Esophagus squamous epithelium (tissue), 5 donors: ENCODE measurements at regions not wholly inside any gene's neighbourhood (a gene's known extent, or its start where the extent isn't known, plus 50 kb on each side); places are given as distances from the start of the nearest gene placed in this dataset.
"Not testable (repeated sequence)": the region's sequence is repeated elsewhere in the genome, so short reads cannot be mapped to it uniquely, and the experiment has no call there.

Experiments
- DNase-seq: peaks from one replicate; lab custom pipeline; 2025; lab: John Stamatoyannopoulos, UW
- H3K27ac ChIP-seq, 4 donors: fragments of 200-600 bp; sonication (generic); one replicate each; pipeline ENCODE4 v1.5.1; 2016 to 2019; ENCODE audit warnings: mild to moderate bottlenecking in 1 of 4
- H3K27me3 ChIP-seq, 4 donors: fragments of 200-600 bp; sonication (generic); 1 replicate in 3 of 4; 2 replicates in 1 of 4; pipeline versions ENCODE4 v1.5.1 to v1.6.0; 2017 to 2021; ENCODE audit warnings: antibody characterized with exemption in 1 of 4
- H3K36me3 ChIP-seq, 3 donors: fragments of 200-600 bp; sonication (generic); one replicate each; pipeline ENCODE4 v1.5.1; 2016 to 2019
- H3K4me1 ChIP-seq, 3 donors: fragments of 200-600 bp; sonication (generic); one replicate each; pipeline ENCODE4 v1.5.1; 2017 to 2019
- H3K4me3 ChIP-seq, 4 donors: fragments of 200-600 bp; sonication (generic); 1 replicate in 3 of 4; 2 replicates in 1 of 4; pipeline ENCODE4 v1.5.1; 2016 to 2019; ENCODE audit warnings: mild to moderate bottlenecking in 2 of 4, moderate library complexity in 1 of 4
- H3K9me3 ChIP-seq, 3 donors: fragments of 200-600 bp; sonication (generic); one replicate each; pipeline ENCODE4 v1.5.1; 2016 to 2019
- CTCF ChIP-seq, 6 experiments: fragments of 450-650 bp in 4 of 6; fragments of 200-600 bp in 2 of 6; sonication (generic) in 2 of 6; IDR thresholded peaks; one replicate each; pipeline ENCODE4 v1.5.1; 2016 to 2019; ENCODE audit warnings: antibody characterized with exemption in 6 of 6, mild to moderate bottlenecking in 4 of 6, moderate library complexity in 4 of 6
- POLR2A ChIP-seq, 4 donors: fragments of 450-650 bp; IDR thresholded peaks; one replicate each; pipeline ENCODE4 v1.6.1; 2017; ENCODE audit warnings: antibody characterized with exemption in 4 of 4, mild to moderate bottlenecking in 4 of 4, moderate library complexity in 3 of 4
- WGBS, 2 donors: methylation state at CpG; one replicate each; pipeline ENCODE4 v1.1.5; 2018; 5-methylcytosine and 5-hydroxymethylcytosine counted together
- intact Hi-C: fragments of 100-400 bp; cut with DNase I; formaldehyde crosslinking; loops from one replicate; pipeline ENCODE4 v1.15.0; 2022
- donor health status: DM: yes; HTN: yes; CAD: no.

GRCh38 chr16:65744401-65744800, 622.1 kb upstream of the CDH5 start:
- 75% methylated on average over 2 of the region's 2 CpGs; no CpG with 5 or more reads in 1 of the 2 donors for WGBS, 2 donors
- H3K27ac ChIP-seq: no peak overlapping the region
- H3K27me3 ChIP-seq: no peaks in the 10 kb centered on the region
- H3K4me1 ChIP-seq: no peaks in the 10 kb centered on the region
- no peak overlapping the region for H3K4me3 ChIP-seq
- no peaks in the 10 kb centered on the region for H3K9me3 ChIP-seq
- no peak for DNase-seq
- H3K36me3 ChIP-seq: no peaks in the 10 kb centered on the region
- intact Hi-C loops: no loop called here
- no peak for TF ChIP-seq CTCF (IDR thresholded peaks at IDR 0.05)
- no peak for TF ChIP-seq POLR2A (IDR thresholded peaks at IDR 0.05)

- Histone ChIP-seq H3K27me3 (no peaks in the 10 kb centered on the region), H3K4me3 (no peak overlapping the region), H3K27ac (no peak overlapping the region), H3K36me3 (no peaks in the 10 kb centered on the region), H3K9me3 (no peaks in the 10 kb centered on the region), H3K4me1 (no peaks in the 10 kb centered on the region)
- TF ChIP-seq POLR2A (IDR thresholded peaks at IDR 0.05) (no peak), CTCF (IDR thresholded peaks at IDR 0.05) (no peak)
- DNase-seq: no peak
- intact Hi-C loops: no loop called here
- 69 to 88% methylated on average over 2 to 3 of the region's 3 CpGs for WGBS, 2 donors
Observed at GRCh38 chr16:65743558-65743957, 621.7 kb upstream of the CDH11 start.

- DNase-seq: no peak
- TF ChIP-seq CTCF (IDR thresholded peaks at IDR 0.05) (no peak), POLR2A (IDR thresholded peaks at IDR 0.05) (no peak)
- intact Hi-C loops: no loop called here
Observed at GRCh38 chr16:65740711-65741110, 618.8 kb upstream of the CDH11 start.

GRCh38 chr16:65739518-65739917, 617.7 kb upstream of the CDH11 start:
- Histone ChIP-seq H3K27me3 (no peaks in the 10 kb centered on the region), H3K36me3 (no peaks in the 10 kb centered on the region), H3K9me3 (no peaks in the 10 kb centered on the region), H3K4me3 (no peak overlapping the region), H3K27ac (no peak overlapping the region), H3K4me1 (no peaks in the 10 kb centered on the region)
- DNase-seq: no peak
- 69 to 75% methylated on average over 3 of the region's 3 CpGs for WGBS, 2 donors
- intact Hi-C loops: no loop called here
- TF ChIP-seq POLR2A (IDR thresholded peaks at IDR 0.05) (no peak), CTCF (IDR thresholded peaks at IDR 0.05) (no peak)

More at GRCh38 chr16:65740711-65741110, 618.8 kb upstream of the CDH11 start:
- H3K4me1 ChIP-seq: no peaks in the 10 kb centered on the region
- H3K4me3 ChIP-seq: no peak overlapping the region
- H3K36me3 ChIP-seq: no peaks in the 10 kb centered on the region
- H3K27me3 ChIP-seq: no peaks in the 10 kb centered on the region
- no peaks in the 10 kb centered on the region for H3K9me3 ChIP-seq
- no peak overlapping the region for H3K27ac ChIP-seq

GRCh38 chr16:65737831-65738230, 616.0 kb upstream of the CDH11 start:
- Histone ChIP-seq H3K4me1 (no peaks in the 10 kb centered on the region), H3K36me3 (no peaks in the 10 kb centered on the region), H3K27ac (no peak overlapping the region), H3K27me3 (no peaks in the 10 kb centered on the region), H3K4me3 (no peak overlapping the region), H3K9me3 (no peaks in the 10 kb centered on the region)
- intact Hi-C loops: no loop called here
- WGBS, 2 donors: 65 to 70% methylated on average over 4 of the region's 4 CpGs
- no peak for DNase-seq
- TF ChIP-seq CTCF (IDR thresholded peaks at IDR 0.05): no peak
- TF ChIP-seq POLR2A (IDR thresholded peaks at IDR 0.05): no peak

GRCh38 chr16:65735615-65736014, 613.8 kb upstream of the CDH11 start:
- H3K9me3 ChIP-seq, DNase-seq, intact Hi-C loops, H3K4me3 ChIP-seq, H3K4me1 ChIP-seq, H3K36me3 ChIP-seq, H3K27ac ChIP-seq, H3K27me3 ChIP-seq: not testable (repeated sequence)
